ENCODE measurements at regions not wholly inside any gene's neighbourhood (a gene's known extent, or its start where the extent isn't known, plus 50 kb on each side); places are given as distances from the start of the nearest gene placed in this dataset.

GRCh38 chr4:27946799-27947198 lies 1086.2 kb downstream of the STIM2 start:
- TF ChIP-seq CTCF (IDR thresholded peaks at IDR 0.05), result no peak
- TF ChIP-seq POLR2A (IDR thresholded peaks at IDR 0.05), result no peak

All from lower leg skin (tissue), 3 donors.